ENCODE measurements at regions not wholly inside any gene's neighbourhood (a gene's known extent, or its start where the extent isn't known, plus 50 kb on each side); places are given as distances from the start of the nearest gene placed in this dataset.
"Not testable (repeated sequence)": the region's sequence is repeated elsewhere in the genome, so short reads cannot be mapped to it uniquely, and the experiment has no call there.

- ATAC-seq; intact Hi-C loops (cut with DNase I); DNase-seq: not testable (repeated sequence)
Measured at GRCh38 chr11:67788341-67788695, 113.9 kb upstream of the ALDH3B2 start.

- intact Hi-C loops (cut with DNase I); ATAC-seq; DNase-seq: not testable (repeated sequence)
Measured at GRCh38 chr11:67787681-67788340, 113.4 kb upstream of the ALDH3B2 start.

GRCh38 chr11:67781967-67782366 lies 107.5 kb upstream of the ALDH3B2 start:
- intact Hi-C loops (cut with DNase I): not testable (repeated sequence)

GRCh38 chr11:67781506-67781905 lies 107.1 kb upstream of the ALDH3B2 start:
- intact Hi-C loops (cut with DNase I); DNase-seq; ATAC-seq: not testable (repeated sequence)

More at GRCh38 chr11:67781967-67782366, 107.5 kb upstream of the ALDH3B2 start:
- not testable (repeated sequence) for DNase-seq, ATAC-seq

GRCh38 chr11:67780056-67780455 lies 105.6 kb upstream of the ALDH3B2 start:
- ATAC-seq (peak in 1 of 2 donors; percentile 68), DNase-seq (no peak)
- intact Hi-C loops (cut with DNase I): no loop called here

GRCh38 chr11:67779189-67779875 lies 104.9 kb upstream of the ALDH3B2 start:
- intact Hi-C loops (cut with DNase I); DNase-seq: not testable (repeated sequence)
- ATAC-seq: peak in 1 of 2 donors; percentile 34

- DNase-seq (no peak), ATAC-seq (no peak)
- intact Hi-C loops (cut with DNase I): no loop called here
Measured at GRCh38 chr11:67776852-67777520, 102.6 kb upstream of the ALDH3B2 start.

- DNase-seq: peak; percentile 67
- ATAC-seq; intact Hi-C loops (cut with DNase I): not testable (repeated sequence)
Measured at GRCh38 chr11:67774175-67774574, 99.8 kb upstream of the ALDH3B2 start.

GRCh38 chr11:67768001-67768730 lies 93.7 kb upstream of the ALDH3B2 start:
- DNase-seq; intact Hi-C loops (cut with DNase I); ATAC-seq: not testable (repeated sequence)

- DNase-seq; ATAC-seq; intact Hi-C loops (cut with DNase I): not testable (repeated sequence)
Measured at GRCh38 chr11:67761211-67761610, 86.8 kb upstream of the ALDH3B2 start.

GRCh38 chr11:67759321-67759720 lies 84.9 kb upstream of the ALDH3B2 start:
- ATAC-seq; intact Hi-C loops (cut with DNase I); DNase-seq: not testable (repeated sequence)

- ATAC-seq; intact Hi-C loops (cut with DNase I); DNase-seq: not testable (repeated sequence)
Measured at GRCh38 chr11:67758467-67758866, 84.0 kb upstream of the ALDH3B2 start.

GRCh38 chr11:67758009-67758408 lies 83.6 kb upstream of the ALDH3B2 start:
- DNase-seq; intact Hi-C loops (cut with DNase I); ATAC-seq: not testable (repeated sequence)

GRCh38 chr11:67753820-67754219 lies 79.4 kb upstream of the ALDH3B2 start:
- intact Hi-C loops (cut with DNase I); ATAC-seq; DNase-seq: not testable (repeated sequence)

GRCh38 chr11:67745181-67745726 lies 70.8 kb upstream of the ALDH3B2 start:
- intact Hi-C loops (cut with DNase I): no loop called here
- ATAC-seq: no peak
- DNase-seq: no peak

GRCh38 chr11:67744231-67744630 lies 69.8 kb upstream of the ALDH3B2 start:
- DNase-seq; ATAC-seq; intact Hi-C loops (cut with DNase I): not testable (repeated sequence)

- DNase-seq; ATAC-seq; intact Hi-C loops (cut with DNase I): not testable (repeated sequence)
Measured at GRCh38 chr11:67738231-67738630, 63.8 kb upstream of the ALDH3B2 start.

- ATAC-seq; DNase-seq; intact Hi-C loops (cut with DNase I): not testable (repeated sequence)
Measured at GRCh38 chr11:67737562-67738080, 63.2 kb upstream of the ALDH3B2 start.

Data from left cardiac atrium (tissue), 4 donors.